HUES48 (cell line): ENCODE measurements at regions not wholly inside any gene's neighbourhood (a gene's known extent, or its start where the extent isn't known, plus 50 kb on each side); places are given as distances from the start of the nearest gene placed in this dataset.
A peak's percentile ranks its signal among the peaks of the same experiment; 100 is the strongest.

Source experiments
- H3K27ac ChIP-seq: one replicate; pipeline ENCODE4 v1.7.0; 2013; ENCODE audit warnings: low read depth, low read length, inconsistent platforms
- H3K27me3 ChIP-seq: 2 replicates; pipeline ENCODE4 v1.6.1; 2013; ENCODE audit warnings: mild to moderate bottlenecking, low read length; ENCODE audit not compliant: control insufficient read depth, insufficient read depth
- H3K36me3 ChIP-seq: 2 replicates; pipeline ENCODE4 v1.6.1; 2013; ENCODE audit warnings: low read length; ENCODE audit not compliant: control insufficient read depth, insufficient read depth
- H3K4me1 ChIP-seq: 2 replicates; pipeline ENCODE4 v1.6.1; 2013; ENCODE audit warnings: mild to moderate bottlenecking, low read length; ENCODE audit not compliant: control insufficient read depth, insufficient read depth
- H3K4me3 ChIP-seq: 2 replicates; pipeline ENCODE4 v1.5.1; 2013; ENCODE audit warnings: mild to moderate bottlenecking, low read depth, low read length
- H3K9ac ChIP-seq: 2 replicates; pipeline ENCODE4 v1.6.1; 2013; ENCODE audit warnings: mild to moderate bottlenecking, low read depth, low read length, moderate library complexity
- H3K9me3 ChIP-seq: 2 replicates; pipeline ENCODE4 v1.6.1; 2013; ENCODE audit warnings: low read length; ENCODE audit not compliant: control insufficient read depth, insufficient read depth

DNA sequence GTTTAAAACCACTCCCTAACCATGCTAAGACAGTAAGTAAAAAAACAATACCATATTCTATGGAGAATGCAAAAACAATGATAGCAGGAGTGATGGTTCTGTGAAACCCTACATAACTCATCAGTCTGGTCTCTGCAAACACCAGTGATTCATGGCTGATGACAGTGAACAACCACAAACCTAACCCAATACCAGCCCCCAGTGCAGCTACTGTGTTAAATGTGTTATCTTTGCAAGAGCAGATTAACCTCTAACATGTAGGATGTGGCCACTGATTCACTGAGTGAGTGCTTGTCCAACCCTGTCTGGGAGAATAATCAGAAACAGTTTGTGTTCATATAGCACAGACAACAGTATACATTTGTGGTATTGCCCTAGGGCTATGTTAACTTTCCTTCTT lies 100.2 kb upstream of the COG2 start:
- H3K9ac ChIP-seq, result no peak overlapping the region
- no peak overlapping the region for H3K4me3 ChIP-seq
- H3K27ac ChIP-seq, result no peak overlapping the region
- H3K36me3 ChIP-seq, result no peaks in the 10 kb centered on the region
- H3K9me3 ChIP-seq, result no peaks in the 10 kb centered on the region
- no peaks in the 10 kb centered on the region for H3K27me3 ChIP-seq
- H3K4me1 ChIP-seq, result peaks cover 2% of the 10 kb centered on the region

DNA sequence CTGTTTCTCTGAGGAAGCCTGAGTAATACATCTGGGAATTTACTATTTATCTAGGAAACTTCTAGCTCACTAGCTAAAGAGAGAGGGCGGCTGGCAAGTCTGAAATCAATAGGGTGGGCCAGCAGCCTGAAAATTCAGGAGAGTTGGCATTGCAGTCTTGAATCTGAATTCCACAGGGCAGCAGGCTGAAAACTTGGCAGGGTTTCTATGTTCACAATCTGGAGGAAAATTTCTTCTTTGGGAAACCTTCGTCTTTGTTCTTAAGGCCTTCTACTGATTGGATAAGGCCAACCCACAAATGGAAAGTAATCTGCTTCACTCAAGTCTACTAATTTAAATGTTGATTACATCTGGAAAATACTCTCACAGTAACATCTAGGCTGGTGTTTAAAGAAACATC lies 101.0 kb upstream of the COG2 start:
- Histone ChIP-seq H3K36me3 (no peaks in the 10 kb centered on the region), H3K27ac (no peak overlapping the region), H3K4me1 (peaks cover 2% of the 10 kb centered on the region), H3K9ac (no peak overlapping the region), H3K9me3 (no peaks in the 10 kb centered on the region), H3K27me3 (no peaks in the 10 kb centered on the region), H3K4me3 (no peak overlapping the region)

DNA sequence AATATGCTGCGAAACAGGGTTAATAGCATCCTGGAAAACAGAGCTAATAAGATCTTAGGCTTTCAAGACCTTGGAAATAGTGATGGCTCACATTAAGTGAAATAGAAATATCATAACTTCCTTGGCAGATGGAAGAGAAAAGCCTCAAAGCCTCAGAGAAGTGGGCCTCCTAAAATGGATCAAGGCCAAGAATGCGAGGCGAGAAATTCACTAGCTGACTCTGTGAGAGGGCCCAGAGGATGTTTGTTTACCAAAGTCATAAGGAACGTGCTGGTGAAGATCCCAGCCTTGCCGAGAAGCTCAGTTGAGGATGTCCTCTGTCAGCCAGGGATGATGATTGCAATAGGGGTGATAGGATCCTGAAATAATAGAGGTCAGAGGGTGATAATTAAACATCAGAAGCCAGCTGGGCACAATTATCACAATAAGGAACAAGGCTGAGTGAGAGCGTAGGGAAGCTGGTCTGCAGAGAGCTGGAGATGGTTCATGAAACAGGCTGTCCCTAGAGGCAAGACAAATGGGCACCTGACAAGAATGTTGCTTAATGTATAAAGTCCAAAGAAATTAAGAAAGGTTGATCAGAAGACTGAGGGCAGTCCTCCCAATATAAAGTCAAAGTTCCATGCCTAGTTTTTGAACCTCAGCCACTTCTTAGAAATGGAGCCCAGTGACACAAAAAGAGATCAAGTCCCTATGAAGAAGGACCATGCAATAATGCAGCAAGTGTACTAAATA lies 101.7 kb upstream of the COG2 start:
- H3K27me3 ChIP-seq, result no peaks in the 10 kb centered on the region
- H3K9ac ChIP-seq, result no peak overlapping the region
- no peak overlapping the region for H3K27ac ChIP-seq
- no peaks in the 10 kb centered on the region for H3K9me3 ChIP-seq
- H3K36me3 ChIP-seq, result no peaks in the 10 kb centered on the region
- peaks cover 2% of the 10 kb centered on the region for H3K4me1 ChIP-seq
- no peak overlapping the region for H3K4me3 ChIP-seq

- Histone ChIP-seq H3K9ac (no peak overlapping the region), H3K27ac (no peak overlapping the region), H3K9me3 (peaks cover 10% of the 10 kb centered on the region; the same call in 1 of the 2 replicates), H3K4me3 (no peak overlapping the region), H3K4me1 (peaks cover 2% of the 10 kb centered on the region), H3K27me3 (no peaks in the 10 kb centered on the region), H3K36me3 (no peaks in the 10 kb centered on the region)
These were observed 104.8 kb upstream of the COG2 start for GRCh38 chr1:230537456-230537855.

DNA sequence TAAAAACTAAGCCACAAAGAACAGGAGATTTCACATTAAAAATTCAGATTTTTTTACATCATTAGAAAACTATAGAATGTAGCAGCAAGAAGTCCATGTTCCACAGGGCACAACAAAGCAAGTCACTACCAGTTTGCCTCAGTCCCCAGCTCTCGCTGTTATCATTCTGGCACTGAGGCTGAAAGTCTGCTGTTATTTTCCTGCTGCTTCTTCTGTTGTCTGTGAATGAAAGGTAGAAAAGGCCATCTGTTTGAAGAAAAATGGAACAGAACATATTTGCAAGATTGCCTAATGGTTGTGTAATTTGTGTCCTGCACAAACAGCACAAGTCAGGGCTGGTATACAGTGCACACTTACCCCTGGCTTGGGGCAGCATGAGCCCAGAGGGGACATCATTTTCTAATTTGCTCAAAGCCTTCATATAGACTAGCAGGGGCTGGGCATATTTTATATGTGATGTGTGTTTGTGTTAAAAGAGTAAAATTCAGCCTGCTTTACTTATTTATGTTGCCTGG lies 105.6 kb upstream of the COG2 start:
- no peak overlapping the region for H3K4me3 ChIP-seq
- H3K9me3 ChIP-seq, result peaks cover 10% of the 10 kb centered on the region; the same call in 1 of the 2 replicates
- H3K4me1 ChIP-seq, result peaks cover 2% of the 10 kb centered on the region
- no peaks in the 10 kb centered on the region for H3K36me3 ChIP-seq
- H3K27ac ChIP-seq, result no peak overlapping the region
- no peak overlapping the region for H3K9ac ChIP-seq
- no peaks in the 10 kb centered on the region for H3K27me3 ChIP-seq

- no peaks in the 10 kb centered on the region for H3K27me3 ChIP-seq
- H3K4me1 ChIP-seq, result peaks cover 2% of the 10 kb centered on the region
- H3K4me3 ChIP-seq, result no peak overlapping the region
- H3K9ac ChIP-seq, result no peak overlapping the region
- no peak overlapping the region for H3K27ac ChIP-seq
- peaks cover 10% of the 10 kb centered on the region; the same call in 1 of the 2 replicates for H3K9me3 ChIP-seq
- H3K36me3 ChIP-seq, result no peaks in the 10 kb centered on the region
These were observed 108.1 kb upstream of the COG2 start for GRCh38 chr1:230534224-230534623.

GRCh38 chr1:230531103-230531502 lies 105.0 kb upstream of the PGBD5 start:
- no peak overlapping the region for H3K9ac ChIP-seq
- no peaks in the 10 kb centered on the region for H3K27me3 ChIP-seq
- H3K36me3 ChIP-seq, result no peaks in the 10 kb centered on the region
- peaks cover 10% of the 10 kb centered on the region; the same call in 1 of the 2 replicates for H3K9me3 ChIP-seq
- no peaks in the 10 kb centered on the region for H3K4me1 ChIP-seq
- no peak overlapping the region for H3K27ac ChIP-seq
- H3K4me3 ChIP-seq, result no peak overlapping the region

GRCh38 chr1:230519246-230519645 lies 93.1 kb upstream of the PGBD5 start:
- Histone ChIP-seq H3K4me3 (no peak overlapping the region), H3K9ac (no peak overlapping the region), H3K4me1 (peaks cover 35% of the 10 kb centered on the region), H3K27me3 (no peaks in the 10 kb centered on the region), H3K27ac (no peak overlapping the region), H3K36me3 (no peaks in the 10 kb centered on the region), H3K9me3 (no peaks in the 10 kb centered on the region)

- Histone ChIP-seq H3K27ac (peak overlapping the region; percentile 25), H3K27me3 (no peaks in the 10 kb centered on the region), H3K4me3 (no peak overlapping the region), H3K9ac (no peak overlapping the region), H3K36me3 (no peaks in the 10 kb centered on the region), H3K4me1 (peaks cover 35% of the 10 kb centered on the region), H3K9me3 (no peaks in the 10 kb centered on the region)
These were observed 92.4 kb upstream of the PGBD5 start for GRCh38 chr1:230518511-230518910.

DNA sequence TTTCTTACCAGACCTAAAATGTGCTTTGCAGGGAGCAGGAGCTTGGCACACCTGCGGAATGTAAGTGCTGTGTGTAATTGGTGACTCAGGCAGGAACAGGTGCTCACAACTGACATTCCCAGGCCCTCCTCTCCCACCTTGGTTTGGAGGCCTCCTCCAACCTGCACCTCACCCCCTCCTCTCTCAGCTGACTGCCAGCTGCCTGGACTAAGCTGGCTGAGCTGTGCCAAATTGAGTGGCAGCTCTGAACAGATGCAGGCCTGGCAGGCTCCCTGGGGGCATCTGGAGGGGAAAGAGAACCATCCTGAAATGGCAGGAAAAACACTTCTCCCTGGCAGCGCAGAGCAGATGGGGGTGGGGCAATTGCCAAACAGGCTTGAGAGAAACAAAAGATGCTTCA lies 91.7 kb upstream of the PGBD5 start:
- no peaks in the 10 kb centered on the region for H3K27me3 ChIP-seq
- peaks cover 35% of the 10 kb centered on the region for H3K4me1 ChIP-seq
- H3K9ac ChIP-seq, result no peak overlapping the region
- H3K36me3 ChIP-seq, result no peaks in the 10 kb centered on the region
- no peak overlapping the region for H3K4me3 ChIP-seq
- H3K9me3 ChIP-seq, result no peaks in the 10 kb centered on the region
- no peak overlapping the region for H3K27ac ChIP-seq

GRCh38 chr1:230517326-230517725 lies 91.2 kb upstream of the PGBD5 start:
- Histone ChIP-seq H3K4me3 (no peak overlapping the region), H3K36me3 (no peaks in the 10 kb centered on the region), H3K27ac (no peak overlapping the region), H3K9me3 (no peaks in the 10 kb centered on the region), H3K4me1 (peaks cover 35% of the 10 kb centered on the region), H3K9ac (no peak overlapping the region), H3K27me3 (no peaks in the 10 kb centered on the region)
